Vagina (tissue), 2 donors: ENCODE measurements at regions not wholly inside any gene's neighbourhood (a gene's known extent, or its start where the extent isn't known, plus 50 kb on each side); places are given as distances from the start of the nearest gene placed in this dataset.

Experiments
- POLR2A ChIP-seq, 2 donors: fragments of 450-650 bp; IDR thresholded peaks; one replicate each; pipeline ENCODE4 v1.6.1; 2017; ENCODE audit warnings: antibody characterized with exemption in 2 of 2, mild to moderate bottlenecking in 2 of 2, moderate library complexity in 2 of 2
- TF ChIP-seq, protein P1 (sequence below), 3 experiments: fragments of 450-650 bp in 2 of 3; fragments of 200-600 bp in 1 of 3; sonication (generic) in 1 of 3; IDR thresholded peaks; one replicate each; pipeline ENCODE4 v1.5.1; 2017 to 2019; ENCODE audit warnings: antibody characterized with exemption in 3 of 3, mild to moderate bottlenecking in 2 of 3, moderate library complexity in 2 of 3

DNA sequence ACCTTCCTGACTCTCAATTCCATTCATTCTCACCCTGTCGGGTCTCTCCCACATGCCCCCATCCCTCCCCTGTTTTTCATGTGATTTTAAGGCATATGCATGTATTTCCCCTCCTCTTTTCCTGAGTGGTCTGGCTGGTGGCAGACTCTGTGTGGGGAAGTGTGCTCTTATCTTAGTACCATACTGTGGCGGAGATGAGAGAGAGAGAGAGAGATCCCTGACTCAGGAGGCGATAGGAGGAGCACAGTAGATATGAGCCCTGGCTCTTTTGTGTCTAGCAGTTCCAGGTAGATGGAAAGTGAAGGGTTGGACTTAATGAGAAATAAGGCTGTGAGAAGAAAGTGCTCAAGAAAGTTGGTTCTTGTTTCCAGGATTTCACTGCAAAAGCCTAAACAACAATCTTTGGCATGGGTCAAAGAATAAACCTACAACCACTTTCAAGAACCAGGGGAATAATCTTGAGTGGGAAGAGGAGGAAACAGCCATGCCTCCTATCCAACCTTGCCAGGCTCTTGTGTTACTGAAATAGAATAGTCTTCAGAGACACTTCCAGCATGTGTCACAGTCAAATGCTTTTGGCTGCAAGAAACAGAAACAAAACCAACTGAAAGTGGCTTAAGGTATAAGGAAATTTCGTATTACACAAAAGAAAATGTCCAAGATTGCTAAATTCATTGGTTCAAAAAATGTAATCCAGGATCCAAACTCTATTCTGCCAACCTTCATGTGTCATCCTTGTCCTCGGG lies 123.8 kb upstream of the MYLIP start:
- TF ChIP-seq, protein P1, sequence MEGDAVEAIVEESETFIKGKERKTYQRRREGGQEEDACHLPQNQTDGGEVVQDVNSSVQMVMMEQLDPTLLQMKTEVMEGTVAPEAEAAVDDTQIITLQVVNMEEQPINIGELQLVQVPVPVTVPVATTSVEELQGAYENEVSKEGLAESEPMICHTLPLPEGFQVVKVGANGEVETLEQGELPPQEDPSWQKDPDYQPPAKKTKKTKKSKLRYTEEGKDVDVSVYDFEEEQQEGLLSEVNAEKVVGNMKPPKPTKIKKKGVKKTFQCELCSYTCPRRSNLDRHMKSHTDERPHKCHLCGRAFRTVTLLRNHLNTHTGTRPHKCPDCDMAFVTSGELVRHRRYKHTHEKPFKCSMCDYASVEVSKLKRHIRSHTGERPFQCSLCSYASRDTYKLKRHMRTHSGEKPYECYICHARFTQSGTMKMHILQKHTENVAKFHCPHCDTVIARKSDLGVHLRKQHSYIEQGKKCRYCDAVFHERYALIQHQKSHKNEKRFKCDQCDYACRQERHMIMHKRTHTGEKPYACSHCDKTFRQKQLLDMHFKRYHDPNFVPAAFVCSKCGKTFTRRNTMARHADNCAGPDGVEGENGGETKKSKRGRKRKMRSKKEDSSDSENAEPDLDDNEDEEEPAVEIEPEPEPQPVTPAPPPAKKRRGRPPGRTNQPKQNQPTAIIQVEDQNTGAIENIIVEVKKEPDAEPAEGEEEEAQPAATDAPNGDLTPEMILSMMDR (IDR thresholded peaks at IDR 0.05), result no peak
- no peak for TF ChIP-seq POLR2A (IDR thresholded peaks at IDR 0.05)
